HG03280 (cell line): ENCODE measurements at regions not wholly inside any gene's neighbourhood (a gene's known extent, or its start where the extent isn't known, plus 50 kb on each side); places are given as distances from the start of the nearest gene placed in this dataset.

ENCODE experiments used
- ATAC-seq: cut with Tn5 transposase; IDR thresholded peaks from one replicate; pipeline ENCODE4 v1.9.1; 2021; ENCODE audit warnings: mild to moderate bottlenecking, moderate library complexity; ENCODE audit not compliant: unreplicated experiment

GRCh38 chr3:72594615-72595215, 253.5 kb downstream of the SHQ1 start:
- no peak for ATAC-seq

- ATAC-seq, result no peak
Observed at GRCh38 chr3:72593881-72594397, 254.3 kb downstream of the SHQ1 start.

GRCh38 chr3:72591522-72592421, 256.5 kb downstream of the SHQ1 start:
- no peak for ATAC-seq

- ATAC-seq, result no peak
Observed at GRCh38 chr3:72590732-72591221, 257.5 kb downstream of the SHQ1 start.

GRCh38 chr3:72587282-72587681, 261.0 kb downstream of the SHQ1 start:
- ATAC-seq, result no peak

- ATAC-seq, result no peak
Observed at GRCh38 chr3:72586694-72587093, 261.6 kb downstream of the SHQ1 start.

GRCh38 chr3:72585966-72586365, 262.3 kb downstream of the SHQ1 start:
- ATAC-seq, result no peak

DNA sequence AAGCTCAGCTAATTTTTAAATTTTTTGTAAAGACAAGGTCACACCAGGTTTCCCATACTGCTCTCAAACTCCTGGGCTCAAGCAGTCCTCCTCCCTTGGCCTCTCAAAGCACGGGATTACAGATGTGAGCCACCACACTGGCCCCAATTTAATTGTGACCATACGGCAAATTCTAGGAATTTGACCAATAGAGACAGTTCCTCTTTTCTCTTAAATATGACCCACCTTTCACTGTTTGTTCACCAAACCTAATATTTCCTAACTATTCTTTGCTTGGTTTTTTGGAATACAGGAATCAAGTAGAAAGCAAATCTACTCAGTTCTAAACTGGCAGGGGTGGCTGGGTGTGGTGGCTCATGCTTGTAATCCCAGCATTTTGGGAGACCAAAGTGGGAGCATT, 264.0 kb downstream of the SHQ1 start:
- ATAC-seq, result no peak

- no peak for ATAC-seq
Observed at GRCh38 chr3:72582963-72583362, 265.3 kb downstream of the SHQ1 start.

DNA sequence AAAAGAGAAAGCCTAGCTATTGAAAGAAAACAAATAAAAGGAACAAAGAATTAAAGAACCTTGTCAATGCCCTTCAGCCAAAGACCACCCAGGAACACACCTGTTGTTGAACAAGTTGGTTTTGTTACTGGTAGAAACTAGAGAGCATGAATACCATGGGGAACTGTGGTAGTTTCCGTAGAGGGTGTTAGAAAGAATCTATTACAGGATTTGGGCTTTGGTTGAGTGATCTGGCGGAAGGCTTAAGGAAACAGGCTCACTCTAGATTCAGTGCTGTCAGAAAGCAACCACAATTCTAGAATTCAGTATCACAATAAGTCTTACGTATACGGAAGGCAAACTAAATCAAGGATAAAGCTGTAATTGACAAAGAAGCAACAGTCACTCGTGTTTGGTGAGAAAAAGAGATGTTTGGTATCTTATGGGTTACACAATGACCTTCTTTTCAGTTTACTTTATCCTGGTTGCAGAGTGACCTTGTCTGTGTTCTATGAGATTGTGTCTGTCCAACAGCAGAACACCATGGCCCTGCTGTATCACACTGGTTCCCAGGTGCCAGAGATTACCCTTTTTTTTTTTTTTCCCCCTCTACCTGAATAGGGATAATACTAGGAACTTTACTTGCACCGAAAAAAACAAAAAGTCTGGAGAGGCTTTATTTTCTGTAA, 265.9 kb downstream of the SHQ1 start:
- peak; percentile 93 for ATAC-seq

DNA sequence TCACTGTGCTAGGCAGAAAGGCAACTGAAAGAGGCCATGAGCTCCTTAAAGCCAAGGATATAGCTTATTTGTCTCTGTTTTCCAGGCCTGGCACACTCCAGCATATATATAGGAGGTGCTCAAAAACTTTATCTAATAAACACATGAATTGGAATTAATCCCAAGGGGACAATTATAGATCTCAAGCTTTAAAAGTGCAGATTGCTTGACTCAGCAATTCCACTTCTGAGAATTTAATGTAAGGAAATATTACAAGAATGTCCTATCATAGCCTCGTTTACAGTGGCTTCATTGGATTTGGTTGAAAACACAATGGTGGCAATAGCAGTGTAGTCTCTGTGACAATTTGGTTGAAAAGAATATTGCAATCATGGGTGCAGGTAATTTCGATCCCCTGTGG, 267.3 kb downstream of the SHQ1 start:
- no peak for ATAC-seq

DNA sequence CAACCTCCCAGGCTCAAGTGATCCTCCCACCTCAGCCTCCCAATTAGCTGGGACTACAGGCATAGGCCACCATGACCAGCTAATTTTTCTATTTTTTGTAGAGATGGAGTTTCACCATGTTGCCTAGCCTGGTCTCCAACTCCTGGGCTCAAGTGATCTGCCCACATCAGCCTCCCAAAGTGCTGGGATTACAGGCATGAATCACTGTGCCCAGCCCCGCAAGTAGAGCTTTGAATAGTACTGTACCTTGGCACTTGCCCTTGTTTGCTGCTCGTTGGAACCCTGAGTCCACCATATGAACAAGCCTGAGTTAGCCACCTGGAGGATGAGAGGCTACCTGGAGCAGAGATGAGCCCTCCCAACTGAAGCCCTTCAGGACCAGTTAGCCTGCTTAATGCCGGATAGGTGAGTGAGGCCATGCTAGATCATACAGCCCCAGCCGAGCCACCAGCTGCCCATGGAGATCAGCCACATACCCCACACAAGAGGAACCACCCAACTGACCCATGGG, 267.9 kb downstream of the SHQ1 start:
- ATAC-seq, result no peak

GRCh38 chr3:72579581-72580245, 268.5 kb downstream of the SHQ1 start:
- no peak for ATAC-seq

DNA sequence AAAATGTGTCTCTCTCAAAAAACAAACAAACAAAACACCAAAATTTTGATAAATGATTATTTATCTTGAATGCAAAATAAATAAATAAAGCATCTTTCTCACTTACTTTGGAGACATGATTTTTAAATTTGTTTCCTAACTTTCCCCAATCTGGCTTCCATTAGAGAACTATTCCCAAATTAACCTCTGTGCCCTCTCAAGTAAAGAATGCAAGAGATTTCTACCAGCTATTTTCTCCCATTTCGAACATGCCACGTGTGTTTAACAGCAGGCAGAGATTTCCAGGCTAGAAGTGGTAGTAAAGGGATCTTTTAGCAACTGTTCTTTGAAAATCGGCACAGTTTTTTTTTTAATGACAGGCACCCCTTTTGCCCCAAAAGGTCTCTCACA, 269.1 kb downstream of the SHQ1 start:
- no peak for ATAC-seq

- no peak for ATAC-seq
Observed at GRCh38 chr3:72577190-72577589, 271.1 kb downstream of the SHQ1 start.

GRCh38 chr3:72576563-72576962, 271.7 kb downstream of the SHQ1 start:
- no peak for ATAC-seq

DNA sequence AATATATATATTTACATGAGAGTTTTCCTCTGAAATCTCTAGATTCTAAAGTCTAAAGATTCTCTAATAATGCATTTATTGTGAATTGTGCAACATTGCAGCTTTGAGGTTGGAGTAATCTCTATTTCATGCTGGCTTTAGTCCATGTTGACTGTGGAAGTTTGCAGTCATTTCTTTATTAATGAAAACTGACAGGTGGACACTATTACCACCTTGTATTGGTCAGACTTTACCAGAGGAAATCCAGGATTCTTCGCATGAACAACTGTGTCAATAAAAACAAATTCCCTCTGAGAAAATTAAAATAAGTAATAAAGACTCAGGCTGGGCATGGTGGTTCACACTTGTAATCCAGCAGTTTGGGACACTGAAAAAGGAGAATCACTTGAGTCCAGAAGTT, 274.1 kb downstream of the SHQ1 start:
- no peak for ATAC-seq

DNA sequence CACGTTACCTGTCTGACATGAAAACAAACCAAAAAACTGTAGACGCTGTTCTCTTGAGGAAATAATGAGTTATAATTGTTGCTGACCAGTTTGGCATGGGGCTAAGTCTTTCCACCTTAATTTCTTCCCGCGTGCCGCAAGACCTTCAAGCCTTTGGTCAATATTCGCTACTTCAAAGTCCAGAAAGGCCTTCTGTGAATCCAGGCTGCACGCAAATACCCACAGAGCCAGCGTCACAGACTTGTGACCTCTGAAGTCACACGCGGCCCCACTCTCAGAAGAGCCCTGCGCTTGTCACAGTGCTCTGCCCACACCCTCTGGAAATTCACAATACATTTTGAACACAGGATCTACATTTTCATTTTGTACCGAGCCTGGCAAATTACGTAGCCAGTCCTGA, 275.2 kb downstream of the SHQ1 start:
- ATAC-seq, result no peak

DNA sequence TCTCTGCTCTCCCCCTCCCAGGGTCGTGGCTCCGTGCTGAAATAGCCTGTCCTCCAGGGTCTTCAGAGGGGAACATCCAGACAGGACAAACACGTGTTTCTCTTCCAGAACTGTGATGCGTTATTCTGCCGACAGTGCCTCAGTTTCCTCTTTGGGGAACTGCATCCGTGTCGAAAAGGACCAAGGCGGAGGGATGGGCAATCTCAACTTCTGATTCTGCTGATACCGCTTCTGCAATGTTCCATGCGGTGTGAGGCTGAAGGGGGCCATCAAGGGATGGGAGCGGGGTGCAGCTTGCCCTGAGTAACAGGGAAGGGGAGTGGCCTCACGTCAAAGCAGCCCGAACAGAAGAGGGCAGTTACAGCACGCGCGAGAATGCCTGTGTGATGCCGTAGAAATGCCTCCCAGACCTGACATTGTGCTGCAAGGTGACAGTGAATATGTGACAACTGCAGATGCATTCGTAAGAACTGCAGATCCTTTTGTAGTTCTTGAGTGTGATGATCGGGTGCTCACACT, 275.7 kb downstream of the SHQ1 start:
- no peak for ATAC-seq

DNA sequence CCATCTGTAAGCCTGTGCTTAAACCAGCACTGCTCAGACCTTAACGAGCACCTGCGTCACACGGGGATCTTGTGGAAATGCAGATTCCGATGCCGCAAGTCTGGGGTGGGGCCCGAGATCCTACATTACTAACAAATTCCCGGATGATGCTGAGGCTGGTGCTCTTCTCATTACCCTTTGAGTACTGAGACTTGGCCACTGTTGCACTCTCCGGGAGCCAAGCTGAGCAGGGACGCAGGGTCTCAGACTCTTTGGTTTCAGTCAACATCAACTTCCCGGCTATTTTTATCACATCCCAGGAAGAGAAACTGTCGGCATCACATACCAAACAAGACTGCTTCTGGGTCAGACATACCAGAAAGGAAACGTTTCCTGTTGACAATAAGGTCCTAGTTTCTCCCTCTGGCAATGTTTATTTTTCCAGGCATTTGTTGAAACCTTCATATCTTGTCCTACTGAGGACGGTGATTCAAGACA, 276.6 kb downstream of the SHQ1 start:
- ATAC-seq, result no peak
